ENCODE measurements at regions not wholly inside any gene's neighbourhood (a gene's known extent, or its start where the extent isn't known, plus 50 kb on each side); places are given as distances from the start of the nearest gene placed in this dataset.

- TF ChIP-seq CTCF (IDR thresholded peaks at IDR 0.05), result no peak
Observed at GRCh38 chr10:131439705-131440104, 128.2 kb upstream of the TCERG1L start.

GRCh38 chr10:131440405-131441360 is 129.2 kb upstream of the TCERG1L start:
- no peak for TF ChIP-seq CTCF (IDR thresholded peaks at IDR 0.05)

- no peak for TF ChIP-seq CTCF (IDR thresholded peaks at IDR 0.05)
Observed at GRCh38 chr10:131442271-131442670, 130.8 kb upstream of the TCERG1L start.

GRCh38 chr10:131444286-131444685 is 132.8 kb upstream of the TCERG1L start:
- TF ChIP-seq CTCF (IDR thresholded peaks at IDR 0.05), result no peak

GRCh38 chr10:131444862-131445461 is 133.4 kb upstream of the TCERG1L start:
- no peak for TF ChIP-seq CTCF (IDR thresholded peaks at IDR 0.05)

- no peak for TF ChIP-seq CTCF (IDR thresholded peaks at IDR 0.05)
Observed at GRCh38 chr10:131445623-131446022, 134.1 kb upstream of the TCERG1L start.

GRCh38 chr10:131446171-131446570 is 134.7 kb upstream of the TCERG1L start:
- TF ChIP-seq CTCF (IDR thresholded peaks at IDR 0.05), result no peak

Measured in LNCAP (cell line).